ENCODE measurements at regions not wholly inside any gene's neighbourhood (a gene's known extent, or its start where the extent isn't known, plus 50 kb on each side); places are given as distances from the start of the nearest gene placed in this dataset.

- TF ChIP-seq POLR2AphosphoS5 (IDR thresholded peaks at IDR 0.05; ENCODE audit: insufficient read depth in 1 of 2, low read depth in 1 of 2) (no peak), CTCF (IDR thresholded peaks at IDR 0.05) (no peak)
Measured at GRCh38 chr16:7861891-7862582, 529.4 kb downstream of the RBFOX1 start.

Data from vagina (tissue), 2 donors.